Breast epithelium (tissue), 4 donors: ENCODE measurements at regions not wholly inside any gene's neighbourhood (a gene's known extent, or its start where the extent isn't known, plus 50 kb on each side); places are given as distances from the start of the nearest gene placed in this dataset.
A peak's percentile ranks its signal among the peaks of the same experiment; 100 is the strongest.

Source experiments
- DNase-seq, 2 donors: peaks; one replicate each; pipeline ENCODE4 v3.0.0-alpha.2; 2019; ENCODE audit warnings: low spot score in 2 of 2
- H3K27ac ChIP-seq, 2 donors: fragments of 200-600 bp; sonication (generic) in 1 of 2; one replicate each; pipeline ENCODE4 v1.5.1; 2016 to 2019; ENCODE audit warnings: mild to moderate bottlenecking in 1 of 2
- H3K27me3 ChIP-seq, 2 donors: fragments of 200-600 bp; sonication (generic) in 1 of 2; one replicate each; pipeline versions ENCODE4 v1.5.1 to v1.6.0; 2017 to 2019; ENCODE audit warnings: control low read depth in 1 of 2, mild to moderate bottlenecking in 1 of 2
- H3K36me3 ChIP-seq: fragments of 200-600 bp; one replicate; pipeline ENCODE4 v1.5.1; 2019
- H3K4me1 ChIP-seq, 2 donors: fragments of 200-600 bp; sonication (generic); one replicate each; pipeline ENCODE4 v1.5.1; 2016 to 2019; ENCODE audit warnings: control low read depth in 1 of 2
- H3K4me3 ChIP-seq, 3 donors: fragments of 200-600 bp; sonication (generic); 1 replicate in 2 of 3; 2 replicates in 1 of 3; pipeline ENCODE4 v1.5.1; 2016 to 2019; ENCODE audit warnings: mild to moderate bottlenecking in 3 of 3, moderate library complexity in 2 of 3
- H3K9me3 ChIP-seq, 2 donors: fragments of 200-600 bp; sonication (generic) in 1 of 2; one replicate each; pipeline ENCODE4 v1.5.1; 2016 to 2019; ENCODE audit warnings: control low read depth in 1 of 2
- CTCF ChIP-seq, 3 donors: fragments of 450-650 bp; IDR thresholded peaks; one replicate each; pipeline ENCODE4 v1.5.1; 2016 to 2017; ENCODE audit warnings: antibody characterized with exemption in 3 of 3, mild to moderate bottlenecking in 3 of 3, moderate library complexity in 3 of 3
- POLR2A ChIP-seq: fragments of 450-650 bp; IDR thresholded peaks from one replicate; pipeline ENCODE4 v1.6.1; 2016; ENCODE audit warnings: antibody characterized with exemption, mild to moderate bottlenecking, moderate library complexity
- POLR2AphosphoS5 ChIP-seq, 3 donors: sonication (generic); formaldehyde crosslinking; IDR thresholded peaks; one replicate each; pipeline ENCODE4 v1.6.1; 2017; ENCODE audit warnings: antibody characterized with exemption in 3 of 3
- intact Hi-C: fragments of 100-400 bp; cut with DNase I; formaldehyde crosslinking; loops from one replicate; pipeline ENCODE4 v1.15.1; 2023; ENCODE audit warnings: low total_unique reads

- TF ChIP-seq POLR2A (no peak), POLR2AphosphoS5 (IDR thresholded peaks at IDR 0.05) (no peak), CTCF (IDR thresholded peaks at IDR 0.05) (no peak)
- Histone ChIP-seq H3K4me1 (no peaks in the 10 kb centered on the region), H3K4me3 (no peak overlapping the region), H3K36me3 (no peaks in the 10 kb centered on the region), H3K27ac (peak overlapping the region; percentile 49 to 88), H3K9me3 (no peaks in the 10 kb centered on the region), H3K27me3 (no peaks in the 10 kb centered on the region)
- intact Hi-C loops, result no loop called here
- DNase-seq, result no peak
These were observed 71.2 kb upstream of the DUSP5 start for GRCh38 chr10:110426294-110427181.

- H3K36me3 ChIP-seq, result no peaks in the 10 kb centered on the region
- DNase-seq, result no peak
- peak overlapping the region; percentile 69 to 73 for H3K27ac ChIP-seq
- H3K27me3 ChIP-seq, result no peaks in the 10 kb centered on the region
- H3K9me3 ChIP-seq, result no peaks in the 10 kb centered on the region
- intact Hi-C loops, result no loop called here
- TF ChIP-seq POLR2A (no peak), POLR2AphosphoS5 (IDR thresholded peaks at IDR 0.05) (no peak), CTCF (IDR thresholded peaks at IDR 0.05) (no peak)
- no peaks in the 10 kb centered on the region for H3K4me1 ChIP-seq
- H3K4me3 ChIP-seq, result no peak overlapping the region
These were observed 68.4 kb upstream of the DUSP5 start for GRCh38 chr10:110429301-110429700.

GRCh38 chr10:110430340-110431273 lies 67.1 kb upstream of the DUSP5 start:
- H3K27ac ChIP-seq, result peak overlapping the region; percentile 73 to 82
- peak; percentile 49 to 86 for DNase-seq
- H3K4me1 ChIP-seq, result no peaks in the 10 kb centered on the region
- H3K9me3 ChIP-seq, result no peaks in the 10 kb centered on the region
- TF ChIP-seq POLR2AphosphoS5 (IDR thresholded peaks at IDR 0.05), result peak in 1 of 3 donors; percentile 27
- no peak for TF ChIP-seq POLR2A
- no peak overlapping the region for H3K4me3 ChIP-seq
- intact Hi-C loops, result no loop called here
- no peaks in the 10 kb centered on the region for H3K36me3 ChIP-seq
- H3K27me3 ChIP-seq, result no peaks in the 10 kb centered on the region

- Histone ChIP-seq H3K4me3 (no peak overlapping the region), H3K4me1 (no peaks in the 10 kb centered on the region)
- intact Hi-C loops, result no loop called here
These were observed 66.0 kb upstream of the DUSP5 start for GRCh38 chr10:110431659-110432058.

More at GRCh38 chr10:110431659-110432058, 66.0 kb upstream of the DUSP5 start:
- H3K9me3 ChIP-seq, result no peaks in the 10 kb centered on the region
- H3K36me3 ChIP-seq, result no peaks in the 10 kb centered on the region
- H3K27ac ChIP-seq, result peak overlapping the region; percentile 73 to 82
- peak in 1 of 2 donors; percentile 46 for DNase-seq
- no peaks in the 10 kb centered on the region for H3K27me3 ChIP-seq
- TF ChIP-seq POLR2A, result no peak
- TF ChIP-seq CTCF (IDR thresholded peaks at IDR 0.05), result no peak
- no peak for TF ChIP-seq POLR2AphosphoS5 (IDR thresholded peaks at IDR 0.05)
